Sigmoid colon (tissue), 4 donors: ENCODE measurements at regions not wholly inside any gene's neighbourhood (a gene's known extent, or its start where the extent isn't known, plus 50 kb on each side); places are given as distances from the start of the nearest gene placed in this dataset.

Experiments used
- POLR2A ChIP-seq, 2 donors: fragments of 450-650 bp; IDR thresholded peaks; one replicate each; pipeline ENCODE4 v1.6.1; 2016; ENCODE audit warnings: antibody characterized with exemption in 2 of 2, mild to moderate bottlenecking in 2 of 2, moderate library complexity in 2 of 2
- POLR2AphosphoS5 ChIP-seq, 4 donors: sonication (generic); formaldehyde crosslinking; IDR thresholded peaks; one replicate each; pipeline ENCODE4 v1.6.1; 2017; ENCODE audit warnings: antibody characterized with exemption in 4 of 4
- TF ChIP-seq, protein P1 (sequence below), 4 experiments: fragments of 450-650 bp in 3 of 4; fragments of 200-600 bp in 1 of 4; IDR thresholded peaks; one replicate each; pipeline ENCODE4 v1.5.1; 2016 to 2019; ENCODE audit warnings: antibody characterized with exemption in 4 of 4, mild to moderate bottlenecking in 3 of 4, moderate library complexity in 2 of 4

DNA sequence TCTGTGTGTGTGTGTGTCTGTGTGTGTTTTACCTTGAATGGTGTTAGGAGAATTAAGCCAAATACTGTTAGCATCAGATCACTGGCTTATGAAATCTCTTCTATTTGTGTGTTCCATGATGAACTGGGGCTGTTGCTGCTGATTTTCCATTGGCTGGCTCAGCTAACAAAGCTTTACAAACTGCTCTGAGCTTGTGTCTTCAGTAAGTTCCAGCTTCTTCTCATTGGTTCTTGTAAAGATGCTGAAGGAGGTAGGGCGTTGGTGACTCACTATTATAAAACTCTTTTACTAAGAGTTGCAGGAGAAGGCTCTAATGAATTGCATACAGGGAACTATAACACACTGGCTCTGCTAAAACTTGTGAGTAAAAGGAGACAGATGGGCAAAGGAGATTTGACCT lies 136.4 kb upstream of the PRKCQ start:
- peak in 1 of 4 donors; percentile 33 for TF ChIP-seq POLR2AphosphoS5 (IDR thresholded peaks at IDR 0.05)
- TF ChIP-seq, protein P1, sequence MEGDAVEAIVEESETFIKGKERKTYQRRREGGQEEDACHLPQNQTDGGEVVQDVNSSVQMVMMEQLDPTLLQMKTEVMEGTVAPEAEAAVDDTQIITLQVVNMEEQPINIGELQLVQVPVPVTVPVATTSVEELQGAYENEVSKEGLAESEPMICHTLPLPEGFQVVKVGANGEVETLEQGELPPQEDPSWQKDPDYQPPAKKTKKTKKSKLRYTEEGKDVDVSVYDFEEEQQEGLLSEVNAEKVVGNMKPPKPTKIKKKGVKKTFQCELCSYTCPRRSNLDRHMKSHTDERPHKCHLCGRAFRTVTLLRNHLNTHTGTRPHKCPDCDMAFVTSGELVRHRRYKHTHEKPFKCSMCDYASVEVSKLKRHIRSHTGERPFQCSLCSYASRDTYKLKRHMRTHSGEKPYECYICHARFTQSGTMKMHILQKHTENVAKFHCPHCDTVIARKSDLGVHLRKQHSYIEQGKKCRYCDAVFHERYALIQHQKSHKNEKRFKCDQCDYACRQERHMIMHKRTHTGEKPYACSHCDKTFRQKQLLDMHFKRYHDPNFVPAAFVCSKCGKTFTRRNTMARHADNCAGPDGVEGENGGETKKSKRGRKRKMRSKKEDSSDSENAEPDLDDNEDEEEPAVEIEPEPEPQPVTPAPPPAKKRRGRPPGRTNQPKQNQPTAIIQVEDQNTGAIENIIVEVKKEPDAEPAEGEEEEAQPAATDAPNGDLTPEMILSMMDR (IDR thresholded peaks at IDR 0.05): no peak
- TF ChIP-seq POLR2A (IDR thresholded peaks at IDR 0.05): no peak
